NCI-H2196 treated with DMSO at 0.1 percent for 48 hours (cell line): ENCODE measurements at regions not wholly inside any gene's neighbourhood (a gene's known extent, or its start where the extent isn't known, plus 50 kb on each side); places are given as distances from the start of the nearest gene placed in this dataset.
A peak's percentile ranks its signal among the peaks of the same experiment; 100 is the strongest.

Source experiments
- DNase-seq: peaks from one replicate; lab custom pipeline; 2025; ENCODE audit not compliant: unreplicated experiment; lab: John Stamatoyannopoulos, UW

GRCh38 chr1:163406772-163407171 is 85.0 kb downstream of the NUF2 start:
- peak; percentile 13 for DNase-seq

GRCh38 chr1:163408262-163408661 is 86.5 kb downstream of the NUF2 start:
- no peak for DNase-seq

GRCh38 chr1:163410073-163410999 is 88.6 kb downstream of the NUF2 start:
- DNase-seq, result peak; percentile 39

GRCh38 chr1:163412221-163412620 is 90.5 kb downstream of the NUF2 start:
- no peak for DNase-seq

- no peak for DNase-seq
Measured at GRCh38 chr1:163414778-163415177, 93.0 kb downstream of the NUF2 start.

GRCh38 chr1:163421701-163422100 is 99.9 kb downstream of the NUF2 start:
- DNase-seq, result no peak

GRCh38 chr1:163422738-163423404 is 101.1 kb downstream of the NUF2 start:
- no peak for DNase-seq

- DNase-seq, result no peak
Measured at GRCh38 chr1:163426505-163427251, 104.9 kb downstream of the NUF2 start.

- no peak for DNase-seq
Measured at GRCh38 chr1:163427279-163427678, 105.5 kb downstream of the NUF2 start.

GRCh38 chr1:163436140-163436812 is 114.5 kb downstream of the NUF2 start:
- no peak for DNase-seq

- DNase-seq, result no peak
Measured at GRCh38 chr1:163439471-163439870, 117.7 kb downstream of the NUF2 start.

GRCh38 chr1:163440090-163440489 is 118.3 kb downstream of the NUF2 start:
- DNase-seq, result no peak

- DNase-seq, result no peak
Measured at GRCh38 chr1:163442231-163442879, 120.6 kb downstream of the NUF2 start.

- DNase-seq, result no peak
Measured at GRCh38 chr1:163442895-163443294, 121.1 kb downstream of the NUF2 start.

- DNase-seq, result no peak
Measured at GRCh38 chr1:163443863-163444262, 122.1 kb downstream of the NUF2 start.

- no peak for DNase-seq
Measured at GRCh38 chr1:163444665-163445064, 122.9 kb downstream of the NUF2 start.

GRCh38 chr1:163450986-163451385 is 129.2 kb downstream of the NUF2 start:
- DNase-seq, result no peak

- DNase-seq, result no peak
Measured at GRCh38 chr1:163459539-163459938, 137.8 kb downstream of the NUF2 start.

- no peak for DNase-seq
Measured at GRCh38 chr1:163467289-163467688, 145.5 kb downstream of the NUF2 start.
